Spleen (tissue), 11 donors: ENCODE measurements at regions not wholly inside any gene's neighbourhood (a gene's known extent, or its start where the extent isn't known, plus 50 kb on each side); places are given as distances from the start of the nearest gene placed in this dataset.

ENCODE experiments used
- DNase-seq: peaks from one replicate; pipeline ENCODE4 v3.0.0-alpha.2; 2020
- H3K27ac ChIP-seq, 8 donors: fragments of 200-600 bp; sonication (generic) in 7 of 8; 1 replicate in 4 of 8; 2 replicates in 4 of 8; pipeline versions ENCODE4 v1.5.0 to v1.8.0; 2016 to 2021; ENCODE audit warnings: inconsistent platforms in 4 of 8, mild to moderate bottlenecking in 4 of 8, moderate library complexity in 1 of 8
- H3K27me3 ChIP-seq, 7 donors: fragments of 200-600 bp; sonication (generic) in 6 of 7; replicated peaks in 1 of 7; 1 replicate in 4 of 7; 2 replicates in 3 of 7; pipeline versions ENCODE4 v1.5.0 to v1.8.0; 2016 to 2021; ENCODE audit warnings: inconsistent platforms in 3 of 7, mild to moderate bottlenecking in 1 of 7
- H3K36me3 ChIP-seq, 6 donors: fragments of 200-600 bp; sonication (generic) in 5 of 6; 1 replicate in 4 of 6; 2 replicates in 2 of 6; pipeline versions ENCODE4 v1.5.0 to v1.8.0; 2016 to 2021; ENCODE audit warnings: inconsistent platforms in 2 of 6
- H3K4me1 ChIP-seq, 6 donors: fragments of 200-600 bp; sonication (generic) in 5 of 6; 1 replicate in 3 of 6; 2 replicates in 3 of 6; pipeline versions ENCODE4 v1.5.0 to v1.8.0; 2016 to 2021; ENCODE audit warnings: inconsistent platforms in 3 of 6
- H3K4me3 ChIP-seq, 8 donors: fragments of 200-600 bp; sonication (generic) in 7 of 8; 1 replicate in 4 of 8; 2 replicates in 4 of 8; pipeline versions ENCODE4 v1.5.0 to v1.8.0; 2016 to 2021; ENCODE audit warnings: inconsistent platforms in 4 of 8, mild to moderate bottlenecking in 4 of 8, moderate library complexity in 2 of 8
- H3K9me3 ChIP-seq, 8 donors: fragments of 200-600 bp; sonication (generic) in 7 of 8; 1 replicate in 4 of 8; 2 replicates in 4 of 8; pipeline versions ENCODE4 v1.5.0 to v1.8.0; 2016 to 2021; ENCODE audit warnings: inconsistent platforms in 4 of 8
- CTCF ChIP-seq, 11 experiments: fragments of 200-600 bp in 7 of 11; fragments of 450-650 bp in 4 of 11; sonication (generic) in 4 of 11; IDR thresholded peaks in 8 of 11; conservative IDR thresholded peaks in 3 of 11; 1 replicate in 7 of 11; 2 replicates in 4 of 11; pipeline versions ENCODE4 v1.4.0 to v1.8.0; 2016 to 2021; ENCODE audit warnings: antibody characterized with exemption in 11 of 11, inconsistent platforms in 4 of 11, mild to moderate bottlenecking in 1 of 11
- POLR2A ChIP-seq, 3 donors: fragments of 450-650 bp; IDR thresholded peaks; one replicate each; pipeline ENCODE4 v1.5.1; 2017; ENCODE audit warnings: antibody characterized with exemption in 3 of 3, mild to moderate bottlenecking in 1 of 3
- POLR2AphosphoS5 ChIP-seq, 3 donors: sonication (generic); formaldehyde crosslinking; IDR thresholded peaks; one replicate each; pipeline ENCODE4 v1.5.1; 2017; ENCODE audit warnings: antibody characterized with exemption in 3 of 3
- WGBS, 5 donors: extraction: QIAGEN DNeasy Blood & Tissue Kit in 3 of 5; methylation state at CpG; one replicate each; pipeline versions ENCODE4 v1.1.5 to v1.1.7; 2013 to 2018; 5-methylcytosine and 5-hydroxymethylcytosine counted together
- intact Hi-C: fragments of 100-400 bp; cut with DNase I; formaldehyde crosslinking; loops from one replicate; pipeline ENCODE4 v1.15.0; 2023; ENCODE audit warnings: low total_unique reads
- donor health status: healthy with polysubstance abuse.
- donor health status: DM: no; HTN: no; CAD: no; lungs with moderate emphysema.
- donor health status: DM: no; HTN: no; CAD: no.
- donor health status: Bipolar disorder and iron deficiency.
- donor health status: healthy.
- donor health status: DM: no; HTN: no; CAD: no.
- donor health status: DM: yes; HTN: yes; CAD: no.

GRCh38 chr2:53040536-53041229 is 726.9 kb upstream of the CHAC2 start:
- no peaks in the 10 kb centered on the region for H3K9me3 ChIP-seq
- H3K27ac ChIP-seq, result no peak overlapping the region
- no peaks in the 10 kb centered on the region for H3K27me3 ChIP-seq
- DNase-seq, result no peak
- H3K36me3 ChIP-seq, result no peaks in the 10 kb centered on the region
- intact Hi-C loops, result no loop called here
- H3K4me3 ChIP-seq, result no peak overlapping the region
- TF ChIP-seq POLR2AphosphoS5 (IDR thresholded peaks at IDR 0.05) (no peak), CTCF (IDR thresholded peaks at IDR 0.05 in 8 of 11, conservative IDR thresholded peaks at IDR 0.05 in 3 of 11) (no peak), POLR2A (IDR thresholded peaks at IDR 0.05) (no peak)
- WGBS, 5 donors, result 75 to 85% (median 80%) methylated on average over 4 of the region's 4 CpGs
- H3K4me1 ChIP-seq, result no peaks in the 10 kb centered on the region

GRCh38 chr2:53036196-53036595 is 731.4 kb upstream of the CHAC2 start:
- Histone ChIP-seq H3K4me1 (no peaks in the 10 kb centered on the region), H3K4me3 (no peak overlapping the region), H3K27ac (no peak overlapping the region), H3K27me3 (no peaks in the 10 kb centered on the region), H3K9me3 (no peaks in the 10 kb centered on the region), H3K36me3 (no peaks in the 10 kb centered on the region)
- intact Hi-C loops, result no loop called here
- DNase-seq, result no peak
- WGBS, 5 donors, result 0 to 71% (median 36%) methylated on average over 1 of the region's 1 CpG
- TF ChIP-seq POLR2AphosphoS5 (IDR thresholded peaks at IDR 0.05) (no peak), CTCF (IDR thresholded peaks at IDR 0.05 in 8 of 11, conservative IDR thresholded peaks at IDR 0.05 in 3 of 11) (no peak), POLR2A (IDR thresholded peaks at IDR 0.05) (no peak)

- no peak for DNase-seq
- no peak for TF ChIP-seq CTCF (IDR thresholded peaks at IDR 0.05 in 8 of 11, conservative IDR thresholded peaks at IDR 0.05 in 3 of 11)
- TF ChIP-seq POLR2A (IDR thresholded peaks at IDR 0.05), result no peak
- no peak for TF ChIP-seq POLR2AphosphoS5 (IDR thresholded peaks at IDR 0.05)
- H3K36me3 ChIP-seq, result no peaks in the 10 kb centered on the region
- no peaks in the 10 kb centered on the region for H3K9me3 ChIP-seq
- intact Hi-C loops, result no loop called here
- no peak overlapping the region for H3K27ac ChIP-seq
- H3K4me1 ChIP-seq, result no peaks in the 10 kb centered on the region
- no peaks in the 10 kb centered on the region for H3K27me3 ChIP-seq
- 42 to 66% (median 57%) methylated on average over 1 of the region's 1 CpG for WGBS, 5 donors
- no peak overlapping the region for H3K4me3 ChIP-seq
These were observed 732.5 kb upstream of the CHAC2 start for GRCh38 chr2:53035153-53035552.

GRCh38 chr2:53033411-53033810 is 734.2 kb upstream of the CHAC2 start:
- no peak overlapping the region for H3K4me3 ChIP-seq
- H3K36me3 ChIP-seq, result no peaks in the 10 kb centered on the region
- H3K4me1 ChIP-seq, result no peaks in the 10 kb centered on the region
- no peaks in the 10 kb centered on the region for H3K9me3 ChIP-seq
- no peak overlapping the region for H3K27ac ChIP-seq
- no peak for DNase-seq
- intact Hi-C loops, result no loop called here
- TF ChIP-seq CTCF (IDR thresholded peaks at IDR 0.05 in 8 of 11, conservative IDR thresholded peaks at IDR 0.05 in 3 of 11), result no peak
- no peak for TF ChIP-seq POLR2A (IDR thresholded peaks at IDR 0.05)
- TF ChIP-seq POLR2AphosphoS5 (IDR thresholded peaks at IDR 0.05), result no peak
- H3K27me3 ChIP-seq, result no peaks in the 10 kb centered on the region
